Activated CD4-positive, alpha-beta T cell treated with anti-CD3 and anti-CD28 coated beads, Interleukin-2, amount 50 U/mL, for 4 hours (primary cell): ENCODE measurements at regions not wholly inside any gene's neighbourhood (a gene's known extent, or its start where the extent isn't known, plus 50 kb on each side); places are given as distances from the start of the nearest gene placed in this dataset.
"Not testable (repeated sequence)": the region's sequence is repeated elsewhere in the genome, so short reads cannot be mapped to it uniquely, and the experiment has no call there.

Experiments used
- DNase-seq, 2 experiments: peaks; one replicate each; pipeline ENCODE4 v3.0.0-alpha.2; 2020

DNA sequence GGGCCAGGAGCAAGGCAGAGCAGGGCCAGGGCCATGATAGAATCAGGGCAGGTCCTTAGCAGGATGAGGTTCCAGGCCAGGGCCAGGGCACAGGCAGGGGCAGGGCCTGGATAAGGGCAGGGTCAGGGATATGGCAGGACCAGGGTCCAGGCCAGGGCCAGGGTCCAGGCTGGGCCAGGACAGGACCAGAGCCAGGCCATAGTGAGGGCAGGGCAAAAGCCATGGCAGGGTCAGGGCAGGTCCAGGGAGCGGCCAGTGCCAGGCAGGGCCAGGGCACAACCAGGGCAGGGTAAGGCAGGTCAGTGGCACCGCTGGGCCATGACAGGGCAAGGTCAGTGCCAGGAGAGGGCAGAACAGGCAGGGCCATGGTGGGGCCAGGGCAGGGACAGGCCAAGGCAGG lies 152.2 kb downstream of the LIPI start:
- DNase-seq, result no peak

DNA sequence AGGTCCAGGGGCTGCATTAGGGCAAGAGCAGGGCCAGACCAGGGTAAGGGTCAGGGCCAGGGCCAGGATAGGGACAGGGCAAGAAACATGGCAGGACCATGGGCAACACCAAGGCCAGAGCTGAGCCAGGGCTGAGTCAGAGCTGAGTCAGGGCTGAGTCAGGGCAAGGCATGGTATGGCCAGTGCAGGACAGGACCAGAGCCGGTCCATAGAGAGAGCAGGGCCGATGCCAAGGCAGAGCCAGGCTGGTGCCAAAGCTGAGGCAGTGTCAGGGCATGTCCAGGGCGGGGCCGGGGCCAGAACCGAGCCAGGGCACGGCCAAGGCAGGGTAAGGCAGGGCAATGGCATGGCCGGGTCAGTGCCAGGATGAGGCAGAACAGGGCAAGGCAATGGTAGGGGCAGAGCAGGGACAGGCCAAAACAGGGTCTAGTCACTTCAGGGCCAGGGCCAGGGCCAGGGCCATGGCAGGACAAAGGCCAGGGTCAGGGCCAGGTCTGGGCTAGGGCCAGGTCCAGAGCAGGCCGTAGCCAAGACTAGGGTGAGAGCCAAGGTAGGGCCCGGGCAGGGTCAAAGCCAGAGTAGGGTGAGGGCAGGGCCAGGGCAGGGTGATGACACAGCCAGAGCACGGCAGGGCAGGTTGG lies 152.8 kb downstream of the LIPI start:
- not testable (repeated sequence) for DNase-seq

DNA sequence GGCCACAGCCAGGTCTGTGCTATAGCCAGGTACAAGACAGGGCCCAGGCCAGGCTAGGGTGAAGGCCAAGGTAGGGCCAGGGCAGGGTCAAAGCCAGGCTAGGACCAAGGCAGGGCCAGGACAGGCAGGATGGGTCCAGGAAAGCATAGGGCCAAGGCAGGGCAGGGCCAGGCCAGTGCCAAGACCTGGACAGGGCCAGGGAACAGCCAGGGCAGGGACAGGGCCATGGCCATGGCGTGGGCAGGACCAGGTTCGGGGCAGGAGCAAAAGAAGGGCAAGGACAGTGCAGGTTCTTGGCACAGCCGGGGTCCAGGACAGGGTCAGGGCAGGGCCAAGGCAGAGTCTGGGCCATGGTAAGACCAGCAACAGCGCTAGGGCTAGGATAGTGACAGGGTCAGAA lies 153.4 kb downstream of the LIPI start:
- DNase-seq, result no peak

DNA sequence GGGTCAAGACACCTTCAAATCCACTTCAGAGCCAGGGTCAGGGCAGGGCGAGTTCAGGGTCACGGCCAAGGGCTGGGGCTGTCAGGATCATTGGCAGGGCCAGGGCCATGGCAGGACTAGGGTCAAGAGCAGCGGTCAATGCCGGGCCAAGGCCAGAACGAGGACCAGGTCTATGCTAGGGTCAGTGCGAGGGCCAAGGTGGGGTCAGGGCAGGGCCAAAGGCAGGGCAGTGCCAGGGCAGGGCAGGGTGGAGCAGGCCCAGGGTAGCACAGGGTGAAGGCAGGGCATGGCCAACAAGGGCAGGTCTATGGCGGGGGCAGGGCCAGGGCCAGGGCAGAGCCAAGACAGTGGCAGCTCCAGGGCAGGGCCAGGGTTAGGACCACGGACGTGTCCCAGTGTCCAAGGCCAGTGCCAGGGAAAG lies 154.0 kb downstream of the LIPI start:
- no peak for DNase-seq

DNA sequence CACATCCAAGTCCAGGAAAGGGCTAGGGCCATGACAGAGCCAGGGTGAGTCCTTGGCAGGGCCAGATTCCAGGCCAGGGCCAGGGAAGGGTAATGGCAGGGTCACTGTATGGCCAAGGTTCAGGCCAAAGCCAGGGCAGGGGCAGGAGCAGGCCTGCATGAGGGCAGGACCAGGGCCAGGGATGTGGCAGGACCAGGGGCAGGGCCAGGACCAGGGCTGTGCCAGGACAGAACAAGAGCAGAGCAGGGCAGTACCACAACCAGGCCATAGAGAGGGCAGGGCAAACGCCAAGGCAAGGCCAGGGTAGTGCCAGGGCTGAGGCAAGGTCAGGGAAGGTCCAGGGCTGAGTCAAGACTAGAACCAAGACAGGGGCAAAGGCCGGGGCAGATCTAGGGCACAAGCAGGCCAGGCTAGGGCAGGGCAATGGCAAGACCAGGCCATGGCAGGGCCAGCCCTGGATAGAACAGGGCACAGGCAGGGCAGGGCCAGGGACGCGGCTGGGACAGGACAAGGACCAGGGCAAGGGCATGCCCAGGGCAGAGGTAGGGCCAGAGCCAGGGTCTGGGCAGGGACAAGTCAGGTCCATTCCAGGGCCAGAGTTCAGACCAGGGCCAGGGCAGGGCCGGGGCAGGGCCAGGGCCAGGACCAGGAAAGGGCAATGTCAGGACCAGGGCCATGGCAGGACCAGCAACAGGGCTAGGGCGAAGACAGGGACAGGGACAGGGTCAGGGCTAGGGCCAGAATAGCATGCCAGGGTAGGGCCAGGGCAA lies 154.8 kb downstream of the LIPI start:
- DNase-seq, result not testable (repeated sequence)

DNA sequence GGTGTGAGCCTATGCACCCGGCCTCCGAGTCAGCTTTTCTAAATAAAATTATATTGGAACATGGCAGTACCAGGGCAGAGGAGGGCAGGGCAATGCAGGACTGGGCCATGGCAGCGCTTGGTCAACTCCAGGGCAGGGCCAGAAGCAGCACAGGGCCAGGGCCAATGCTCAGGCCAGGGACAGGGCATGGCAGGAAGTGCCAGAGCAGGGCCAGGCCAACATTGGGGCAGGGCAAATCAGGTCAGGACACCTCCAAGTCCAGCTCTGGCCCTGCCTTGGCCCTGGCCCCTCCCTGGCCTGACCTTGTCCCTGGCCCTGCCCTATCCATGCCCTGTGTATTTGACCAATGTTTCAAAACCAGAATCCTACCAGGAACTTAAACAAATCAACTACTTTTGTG lies 156.1 kb downstream of the LIPI start:
- DNase-seq, result no peak

DNA sequence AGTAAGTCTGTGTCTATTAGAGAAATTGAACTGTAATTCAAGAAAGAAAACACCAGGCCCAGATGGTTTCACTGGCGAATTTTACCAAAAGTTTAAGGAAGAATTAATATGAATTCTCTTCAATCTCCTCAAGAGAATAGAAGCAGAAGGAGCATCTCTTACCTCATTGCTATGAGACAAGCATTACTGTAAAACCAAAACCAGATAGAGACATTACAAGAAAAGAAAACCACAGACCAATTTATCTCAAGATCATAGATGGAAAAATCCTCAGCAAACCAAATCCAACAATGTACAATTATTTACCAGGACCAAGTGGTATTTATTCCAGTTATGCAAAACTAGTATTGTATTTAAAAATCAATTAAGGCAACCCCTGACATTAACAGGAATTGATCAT lies 160.6 kb downstream of the LIPI start:
- no peak for DNase-seq

DNA sequence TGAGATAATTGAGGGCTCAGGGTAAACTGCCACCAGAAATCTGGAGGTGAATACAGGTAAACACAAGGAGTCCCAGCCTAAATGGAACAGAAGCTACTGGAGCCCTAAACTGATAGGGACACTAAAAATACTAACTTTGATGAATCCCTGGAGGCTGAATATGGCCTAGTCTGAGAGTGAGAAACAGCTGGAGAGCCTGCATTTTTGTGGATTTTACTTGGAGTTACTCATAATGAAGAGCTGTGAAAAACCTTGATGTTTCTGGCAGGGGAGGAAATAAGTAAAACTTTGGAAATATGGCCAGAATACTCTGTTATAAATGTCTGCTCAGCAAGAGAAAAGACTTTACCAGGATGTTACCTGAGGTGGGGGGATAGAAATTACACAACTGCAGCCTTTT lies 164.4 kb downstream of the LIPI start:
- no peak for DNase-seq

DNA sequence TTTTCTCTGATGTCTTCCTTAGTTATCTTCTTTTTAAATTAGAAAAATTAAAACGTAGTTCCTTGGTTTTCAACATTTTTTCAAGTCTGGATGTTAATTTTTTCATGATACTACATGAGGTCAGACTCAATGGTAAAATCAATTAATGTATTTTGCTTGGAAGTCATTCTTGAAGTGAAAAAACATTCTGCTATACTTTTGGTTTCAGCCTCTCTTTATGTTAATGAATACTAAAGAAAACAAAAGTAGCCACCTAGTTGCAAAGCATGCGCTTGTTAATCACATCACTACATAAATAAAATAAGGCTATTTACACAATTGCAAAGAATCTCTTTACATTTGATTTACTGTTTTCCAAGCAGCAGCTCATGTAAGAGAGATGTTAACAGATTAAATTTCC lies 170.4 kb downstream of the LIPI start:
- DNase-seq, result no peak

DNA sequence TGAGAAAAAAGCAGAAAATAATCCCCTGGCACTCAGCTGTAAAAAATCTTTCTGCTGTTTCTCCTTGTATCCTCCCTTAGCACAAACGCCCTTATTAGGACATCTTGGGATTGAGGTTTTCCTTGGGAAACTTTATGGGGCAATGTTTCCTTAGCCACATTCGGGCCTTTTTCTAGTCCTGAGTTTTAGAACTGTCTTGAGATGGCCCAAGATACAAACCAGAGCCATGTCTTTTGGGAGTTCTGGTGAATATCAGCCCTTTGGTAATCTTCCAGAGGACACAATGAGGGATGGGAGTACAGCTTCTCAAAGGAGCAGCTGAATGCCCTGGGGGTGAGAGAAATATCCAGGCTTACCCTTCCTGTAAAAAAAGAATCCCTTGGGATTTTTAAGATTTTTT lies 182.1 kb downstream of the LIPI start:
- DNase-seq, result not testable (repeated sequence)

DNA sequence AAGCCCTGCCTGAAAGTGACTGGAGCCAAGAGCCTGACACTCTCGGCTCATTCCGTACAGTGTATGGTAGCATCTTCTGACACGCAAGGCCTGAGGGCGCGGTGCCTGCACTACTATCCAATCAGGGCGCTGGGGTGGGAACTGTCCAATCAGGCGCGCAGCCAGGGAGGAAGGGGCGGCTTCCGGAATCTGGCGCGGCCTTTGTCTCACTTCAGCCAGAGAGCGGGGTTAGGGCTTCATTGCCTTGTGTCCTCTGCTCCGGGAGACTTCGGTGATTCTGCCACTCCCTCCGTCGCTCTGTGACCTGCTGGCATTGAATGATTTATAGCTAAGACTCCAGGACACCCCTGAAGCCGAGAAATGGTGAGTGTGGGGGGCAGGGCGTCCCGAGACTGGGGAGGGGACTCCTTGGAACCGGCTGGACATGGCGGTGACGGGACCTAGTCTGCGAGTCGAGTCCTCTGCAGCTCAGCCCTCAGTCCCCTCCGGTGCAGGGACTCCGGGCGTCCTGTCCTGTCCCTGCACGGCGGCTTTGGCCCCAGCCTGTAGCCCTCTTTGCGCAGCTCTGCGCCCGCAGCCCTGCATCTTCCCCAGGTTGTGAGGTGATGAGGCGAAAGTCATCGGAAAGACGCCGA lies 183.4 kb downstream of the LIPI start:
- peak; percentile 76 to 78 for DNase-seq

DNA sequence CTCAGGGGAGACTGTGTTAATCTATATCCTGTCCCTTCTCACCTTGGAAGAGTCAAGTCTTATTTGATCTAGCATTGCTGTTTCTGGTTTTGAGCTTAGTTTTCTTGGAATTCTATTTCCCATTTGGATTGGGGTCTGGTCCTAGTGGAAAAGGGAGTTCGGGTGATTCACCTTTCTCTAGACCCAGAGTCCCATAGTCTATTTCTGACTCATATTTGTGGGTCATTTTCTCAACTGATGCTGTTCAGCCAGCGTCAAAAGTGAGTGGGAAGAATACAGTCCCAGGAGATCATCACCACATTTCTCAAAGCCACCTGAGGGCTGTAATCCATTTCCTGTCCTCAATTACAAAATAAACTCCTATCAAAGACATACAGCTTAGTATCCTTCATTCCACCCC lies 190.6 kb downstream of the LIPI start:
- not testable (repeated sequence) for DNase-seq

DNA sequence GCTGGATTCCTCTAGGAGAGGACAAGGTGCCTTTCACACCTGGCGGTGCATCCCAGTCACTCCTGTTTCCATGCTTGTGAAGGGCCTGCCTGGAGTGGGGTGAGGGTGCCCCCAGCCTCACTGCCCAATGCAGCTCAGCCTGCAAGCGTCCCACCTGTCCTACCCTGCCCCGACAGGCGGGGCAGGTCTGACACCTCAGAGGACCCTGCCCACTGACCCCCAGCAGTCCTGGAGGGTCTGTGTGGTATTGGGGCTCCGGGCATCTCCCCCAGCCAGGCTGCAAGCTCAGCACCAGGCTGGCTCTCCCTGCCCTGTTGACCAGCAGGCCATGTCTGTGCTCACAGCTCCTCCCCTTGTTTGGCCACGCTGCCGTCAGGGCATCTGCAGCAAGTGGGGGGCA lies 194.9 kb downstream of the LIPI start:
- DNase-seq, result not testable (repeated sequence)

DNA sequence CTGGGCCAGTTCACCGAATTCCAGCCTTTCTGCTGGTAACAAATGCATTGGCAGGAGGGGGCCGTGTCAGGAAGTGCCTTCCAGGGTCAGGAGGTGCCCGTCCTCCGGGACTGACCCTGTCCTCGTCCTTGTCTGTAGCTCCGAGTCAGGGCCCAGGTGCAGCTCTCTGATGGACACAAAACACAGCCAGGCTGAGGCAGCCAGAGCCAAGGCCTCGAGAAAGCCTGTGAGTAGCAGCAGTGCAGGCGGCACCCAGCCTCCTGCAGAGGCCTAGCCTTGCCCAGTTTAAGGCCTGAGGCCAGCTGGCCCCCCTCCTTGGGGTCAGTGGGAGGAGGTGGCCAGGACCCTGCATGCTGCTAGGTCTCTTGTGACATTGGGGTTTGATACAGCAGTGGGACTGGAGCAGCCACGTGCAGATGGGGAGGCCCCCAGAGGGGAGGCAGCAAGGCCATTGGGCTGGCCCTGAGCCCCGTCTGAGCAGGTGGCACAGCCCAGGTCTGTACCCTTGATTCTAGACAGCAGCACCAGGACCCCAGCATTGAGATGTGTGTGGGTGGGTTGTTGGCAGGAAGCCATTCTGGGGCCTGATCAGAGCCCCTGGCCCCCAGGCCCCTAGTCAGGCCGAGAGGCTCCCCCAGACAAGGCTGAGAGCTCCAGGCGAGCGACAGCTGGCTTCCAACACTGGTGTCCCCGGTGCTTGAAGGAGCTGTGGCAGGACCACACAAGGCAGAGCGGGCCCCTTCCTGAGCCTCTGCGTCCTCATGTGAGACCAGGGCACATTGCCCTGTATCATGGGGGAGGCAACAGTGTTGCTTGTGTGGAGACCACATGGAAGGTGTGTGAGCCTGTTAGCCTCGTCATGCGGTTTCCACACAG lies 196.9 kb downstream of the LIPI start:
- not testable (repeated sequence) for DNase-seq

DNA sequence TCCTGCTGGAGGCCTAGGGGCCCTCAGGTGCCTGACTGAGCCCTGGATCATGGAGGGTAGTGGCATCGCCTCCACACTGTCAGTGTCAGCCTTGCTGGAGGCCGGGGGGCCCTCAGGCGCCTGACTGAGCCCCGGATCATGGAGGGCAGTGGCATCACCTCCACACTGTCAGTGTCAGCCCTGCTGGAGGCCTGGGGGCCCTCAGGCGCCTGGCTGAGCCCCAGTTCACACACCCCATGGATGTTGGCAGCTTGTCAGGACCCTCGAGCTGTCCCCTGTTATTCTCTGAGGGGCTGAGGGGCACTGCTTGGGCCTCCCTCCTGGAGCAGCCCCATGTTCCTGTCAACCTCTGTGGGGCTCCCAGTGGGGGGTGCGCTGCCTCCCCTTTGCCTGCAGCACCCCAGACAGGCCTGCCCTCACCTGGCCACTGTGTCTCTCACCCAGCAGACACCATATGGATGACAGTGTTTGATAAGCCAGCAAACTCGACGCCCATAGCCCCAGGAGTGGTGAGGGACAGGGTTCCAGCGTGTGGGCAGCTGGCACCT lies 197.6 kb downstream of the LIPI start:
- DNase-seq, result no peak

DNA sequence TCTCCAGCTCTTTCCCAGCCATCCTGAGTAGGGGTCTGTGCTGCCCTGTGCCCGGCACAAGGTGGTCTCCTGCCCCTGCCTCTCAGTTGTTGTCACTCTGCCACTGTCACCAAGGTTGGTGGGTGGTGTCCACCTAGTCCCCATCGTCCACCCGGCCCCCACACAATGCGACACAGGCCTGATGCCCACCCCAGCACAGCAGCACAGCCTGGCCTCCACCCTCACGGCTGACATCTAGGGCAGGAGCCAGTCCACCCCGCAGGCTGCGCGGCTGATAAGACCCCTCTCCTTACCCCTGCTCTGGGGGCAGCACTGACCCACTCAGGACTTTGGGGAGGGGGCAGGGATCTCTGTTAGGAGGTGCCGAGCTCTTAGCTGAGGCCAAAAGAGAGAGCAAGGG lies 198.3 kb downstream of the LIPI start:
- no peak for DNase-seq

DNA sequence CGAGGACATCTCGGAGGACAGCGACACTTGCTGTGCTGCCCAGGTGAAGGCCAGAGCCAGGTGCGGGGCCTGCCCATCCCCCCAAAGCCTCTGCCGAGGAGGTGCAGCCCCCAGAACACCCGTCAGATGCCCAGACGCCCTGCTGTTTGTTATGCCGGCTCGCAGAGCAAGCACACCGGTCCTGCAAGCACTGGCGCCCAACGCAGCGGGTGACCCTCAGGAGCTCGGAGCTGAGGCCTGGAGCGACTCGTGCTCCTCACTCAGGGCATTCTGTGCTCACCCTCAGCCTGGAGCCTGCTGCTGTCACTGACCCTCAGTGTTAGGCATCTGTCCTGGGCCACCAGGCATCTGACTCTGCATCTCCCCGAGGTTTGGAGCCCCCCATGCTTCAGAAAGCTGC lies 199.0 kb downstream of the LIPI start:
- not testable (repeated sequence) for DNase-seq

DNA sequence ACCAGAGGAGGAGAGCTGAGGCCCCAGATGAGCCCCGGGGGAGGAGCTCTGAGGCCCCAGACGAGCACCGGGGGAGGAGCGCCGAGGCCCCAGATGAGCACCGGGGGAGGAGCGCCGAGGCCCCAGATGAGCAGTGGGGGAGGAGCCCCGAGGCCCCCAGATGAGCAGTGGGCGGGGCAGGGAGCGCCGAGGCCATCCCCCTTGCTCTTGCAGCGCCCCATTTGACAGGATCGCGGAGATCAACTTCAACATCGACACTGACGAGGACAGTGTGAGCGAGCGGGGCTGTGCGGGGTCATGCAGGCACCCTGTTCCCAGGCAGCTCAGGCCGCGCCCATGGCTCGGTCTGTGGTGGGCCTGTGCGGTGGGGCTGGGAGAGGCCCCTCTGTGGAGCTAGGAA lies 199.6 kb downstream of the LIPI start:
- DNase-seq, result not testable (repeated sequence)

DNA sequence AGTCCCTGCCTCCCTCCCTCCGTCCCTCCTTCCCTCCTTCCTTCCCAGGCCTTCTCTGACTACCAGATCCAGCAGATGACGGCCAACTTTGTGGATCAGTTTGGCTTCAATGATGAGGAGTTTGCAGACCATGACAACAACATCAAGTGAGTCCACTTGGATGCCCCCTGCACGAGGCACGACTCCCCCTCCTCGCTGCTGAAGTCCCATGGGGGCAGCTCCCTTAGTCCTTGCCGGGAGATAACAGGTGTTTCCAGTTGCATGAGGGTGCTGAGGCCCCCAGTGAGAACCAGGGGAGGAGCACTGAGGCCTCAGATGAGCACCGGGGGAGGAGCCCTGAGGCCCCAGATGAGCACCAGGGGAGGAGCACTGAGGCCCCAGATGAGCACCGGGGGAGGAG lies 200.0 kb downstream of the LIPI start:
- DNase-seq, result no peak

DNA sequence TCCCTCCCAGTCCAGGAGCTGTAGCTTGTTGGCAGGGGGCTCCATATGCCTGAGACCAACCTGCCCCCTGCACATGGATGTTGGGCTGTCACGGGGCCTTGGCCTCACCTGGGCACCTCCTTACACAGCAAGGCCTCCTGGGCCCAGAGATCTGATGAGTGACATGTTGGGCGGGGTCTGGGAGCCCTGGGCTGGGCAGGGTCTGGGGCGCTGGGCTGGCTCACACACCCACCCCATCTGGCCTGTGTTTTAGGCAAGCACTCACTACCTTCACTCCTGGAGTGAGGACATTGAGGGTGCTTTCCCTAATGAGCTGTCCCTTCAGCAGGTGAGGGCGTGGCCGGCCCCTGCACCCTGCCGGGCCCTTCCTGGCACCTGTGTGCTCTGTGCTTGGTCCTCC lies 200.8 kb downstream of the LIPI start:
- DNase-seq, result not testable (repeated sequence)

DNA sequence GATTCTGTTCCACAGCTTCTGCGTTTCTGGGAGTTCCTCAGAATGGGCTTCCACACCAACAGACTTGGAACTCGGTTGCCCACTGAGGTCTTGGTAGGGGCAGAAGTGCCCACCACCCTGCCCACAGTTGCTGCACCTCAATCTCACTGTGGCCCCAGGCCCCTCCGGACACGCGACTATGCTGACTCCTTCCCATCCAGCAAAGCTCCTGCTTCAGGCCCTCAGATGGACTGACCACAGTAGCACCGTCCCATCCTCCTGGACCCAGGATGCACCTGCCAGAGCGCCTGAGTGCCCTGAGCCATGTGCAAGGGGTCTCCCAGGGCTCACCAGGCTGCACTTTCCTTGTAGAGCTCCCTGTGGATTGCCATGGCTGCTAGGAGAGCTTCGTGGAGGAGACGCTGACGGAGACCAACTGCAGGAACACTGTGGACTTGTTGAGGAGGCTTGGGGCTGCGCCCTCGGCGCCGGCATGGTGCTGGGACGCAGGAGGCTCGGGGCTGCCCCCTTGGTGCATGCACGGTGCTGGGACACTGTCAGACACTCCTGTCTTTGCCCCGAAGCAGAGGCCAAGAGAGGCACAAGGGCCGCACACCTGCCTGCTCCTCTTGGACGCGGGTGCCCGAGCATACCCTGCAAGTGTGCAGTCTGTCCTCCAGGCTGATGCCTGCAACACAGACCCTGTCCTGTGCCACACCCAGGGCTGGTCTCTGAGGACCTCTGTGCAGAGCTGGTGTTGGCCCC lies 201.3 kb downstream of the LIPI start:
- DNase-seq, result not testable (repeated sequence)

DNA sequence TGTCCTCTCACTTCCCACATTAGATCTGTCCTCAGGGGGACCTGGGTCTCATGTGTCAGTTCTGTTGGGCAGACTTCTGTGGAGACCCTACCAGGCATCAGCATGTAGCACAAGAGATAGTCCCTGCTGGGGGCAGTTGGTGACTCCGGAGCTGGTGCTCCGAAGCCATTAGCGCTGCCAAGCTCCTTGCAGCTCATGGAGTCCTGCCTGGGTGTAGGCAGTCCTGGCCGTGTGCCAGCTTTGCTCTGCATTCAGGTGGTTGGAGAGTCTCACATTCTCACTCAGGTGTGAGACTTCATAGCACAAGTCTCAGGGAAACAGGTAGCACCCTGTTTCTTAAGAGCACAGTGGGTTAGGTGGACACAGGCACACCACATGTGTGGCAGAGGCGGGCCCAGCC lies 202.3 kb downstream of the LIPI start:
- DNase-seq, result not testable (repeated sequence)
